Thyroid gland (tissue), 4 donors: ENCODE measurements at regions not wholly inside any gene's neighbourhood (a gene's known extent, or its start where the extent isn't known, plus 50 kb on each side); places are given as distances from the start of the nearest gene placed in this dataset.
A peak's percentile ranks its signal among the peaks of the same experiment; 100 is the strongest.

Experiments used
- DNase-seq, 2 donors: peaks; one replicate each; pipeline ENCODE4 v3.0.0-alpha.2; 2019
- H3K27ac ChIP-seq, 3 donors: fragments of 200-600 bp; sonication (generic); 1 replicate in 2 of 3; 2 replicates in 1 of 3; pipeline ENCODE4 v1.5.1; 2016 to 2019; ENCODE audit warnings: mild to moderate bottlenecking in 1 of 3, moderate library complexity in 1 of 3
- H3K27me3 ChIP-seq: fragments of 200-600 bp; sonication (generic); one replicate; pipeline ENCODE4 v1.5.1; 2019
- H3K36me3 ChIP-seq, 2 donors: fragments of 200-600 bp; sonication (generic); one replicate each; pipeline ENCODE4 v1.5.1; 2016 to 2019
- H3K4me1 ChIP-seq, 2 donors: fragments of 200-600 bp; sonication (generic); one replicate each; pipeline ENCODE4 v1.5.1; 2017 to 2019
- H3K4me3 ChIP-seq, 3 donors: fragments of 200-600 bp; sonication (generic); replicated peaks in 1 of 3; 1 replicate in 2 of 3; 2 replicates in 1 of 3; pipeline ENCODE4 v1.5.1; 2016; ENCODE audit warnings: mild to moderate bottlenecking in 1 of 3
- H3K9me3 ChIP-seq: fragments of 200-600 bp; sonication (generic); one replicate; pipeline ENCODE4 v1.5.1; 2017
- CTCF ChIP-seq, 6 experiments: fragments of 200-600 bp in 3 of 6; fragments of 450-650 bp in 3 of 6; sonication (generic) in 3 of 6; IDR thresholded peaks; one replicate each; pipeline ENCODE4 v1.5.1; 2016 to 2019; ENCODE audit warnings: antibody characterized with exemption in 6 of 6, mild to moderate bottlenecking in 2 of 6, inconsistent platforms in 1 of 6, moderate library complexity in 1 of 6
- POLR2A ChIP-seq, 2 donors: fragments of 450-650 bp; IDR thresholded peaks; one replicate each; pipeline ENCODE4 v1.6.1; 2017; ENCODE audit warnings: antibody characterized with exemption in 2 of 2, mild to moderate bottlenecking in 2 of 2, moderate library complexity in 1 of 2
- WGBS, 2 donors: methylation state at CpG; one replicate each; pipeline ENCODE4 v1.1.5; 2017; 5-methylcytosine and 5-hydroxymethylcytosine counted together
- intact Hi-C: fragments of 100-400 bp; cut with DNase I; formaldehyde crosslinking; loops from one replicate; pipeline ENCODE4 v1.15.1; 2023

DNA sequence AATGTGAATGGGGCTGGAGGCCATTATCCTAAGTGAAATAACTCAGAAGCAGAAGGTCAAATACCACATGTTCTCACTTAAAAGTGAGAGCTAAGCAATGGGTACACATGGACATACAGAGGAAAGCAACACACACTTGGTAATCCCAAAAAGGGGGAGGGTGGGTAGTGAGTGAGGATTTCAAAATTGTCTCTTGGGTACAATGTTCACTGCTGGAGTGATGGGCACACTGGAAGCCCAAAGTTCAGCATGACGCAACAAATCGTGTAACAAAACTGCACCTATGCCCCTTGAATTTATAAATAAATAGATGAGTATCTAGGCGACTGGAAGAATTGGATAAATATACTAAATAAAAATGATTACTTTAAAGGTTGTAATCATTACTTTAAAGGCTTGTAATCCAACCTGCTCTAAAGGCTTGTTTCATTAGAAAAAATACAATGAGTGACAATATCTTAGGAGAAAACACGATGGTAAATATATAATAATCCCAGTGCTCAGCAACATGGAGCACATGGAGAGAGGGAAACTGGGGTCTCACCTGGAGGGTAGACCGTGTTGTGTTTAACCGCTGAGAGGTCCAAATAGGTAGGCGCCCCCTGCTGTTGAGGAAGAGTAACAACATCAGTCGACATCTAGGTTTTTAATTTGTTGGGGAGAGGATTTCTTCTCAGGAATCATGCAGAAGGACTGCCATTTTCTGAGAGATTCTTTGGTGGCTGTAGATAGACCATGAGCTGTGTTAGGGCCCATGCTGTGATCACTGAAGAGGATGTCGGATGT lies 78.5 kb upstream of the ROBO1 start:
- 66 to 76% methylated on average over 9 of the region's 9 CpGs for WGBS, 2 donors
- TF ChIP-seq POLR2A (IDR thresholded peaks at IDR 0.05) (no peak), CTCF (IDR thresholded peaks at IDR 0.05) (peak in 3 of 6 experiments; percentile 10 to 35 (median 23))
- Histone ChIP-seq H3K27ac (no peak overlapping the region), H3K4me1 (no peaks in the 10 kb centered on the region), H3K36me3 (no peaks in the 10 kb centered on the region), H3K27me3 (no peaks in the 10 kb centered on the region), H3K4me3 (no peak overlapping the region), H3K9me3 (no peaks in the 10 kb centered on the region)
- intact Hi-C loops, result no loop called here
- no peak for DNase-seq

- 91 to 93% methylated on average over 4 of the region's 4 CpGs for WGBS, 2 donors
- Histone ChIP-seq H3K27ac (no peak overlapping the region), H3K4me1 (no peaks in the 10 kb centered on the region), H3K9me3 (no peaks in the 10 kb centered on the region), H3K27me3 (no peaks in the 10 kb centered on the region), H3K4me3 (no peak overlapping the region), H3K36me3 (no peaks in the 10 kb centered on the region)
- intact Hi-C loops, result no loop called here
- no peak for DNase-seq
- no peak for TF ChIP-seq POLR2A (IDR thresholded peaks at IDR 0.05)
- no peak for TF ChIP-seq CTCF (IDR thresholded peaks at IDR 0.05)
These were observed 77.7 kb upstream of the ROBO1 start for GRCh38 chr3:79845546-79845945.

DNA sequence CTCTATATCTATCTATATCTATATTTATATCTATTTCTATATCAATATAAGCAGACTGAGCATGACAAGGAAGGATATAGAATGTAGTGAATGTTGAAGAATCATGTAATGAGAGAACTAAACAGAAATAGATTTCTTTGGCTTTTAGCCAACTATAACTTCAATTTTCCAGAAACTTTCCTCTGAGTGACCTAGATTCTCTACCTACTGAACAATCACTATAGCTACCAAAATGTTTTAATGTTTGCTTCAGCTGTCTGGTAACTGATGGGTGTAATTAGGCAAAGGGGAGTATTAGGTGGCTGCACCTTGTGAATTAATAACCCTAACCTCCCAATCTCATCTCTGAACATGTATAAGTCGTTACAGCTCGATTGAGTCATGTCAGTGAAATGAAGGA lies 76.4 kb upstream of the ROBO1 start:
- Histone ChIP-seq H3K4me1 (no peaks in the 10 kb centered on the region), H3K9me3 (no peaks in the 10 kb centered on the region), H3K27me3 (no peaks in the 10 kb centered on the region), H3K4me3 (no peak overlapping the region), H3K36me3 (no peaks in the 10 kb centered on the region), H3K27ac (no peak overlapping the region)
- no peak for DNase-seq
- no peak for TF ChIP-seq CTCF (IDR thresholded peaks at IDR 0.05)
- no peak for TF ChIP-seq POLR2A (IDR thresholded peaks at IDR 0.05)
- 79 to 87% methylated on average over 2 of the region's 2 CpGs for WGBS, 2 donors
- intact Hi-C loops, result no loop called here

GRCh38 chr3:79843180-79843579 lies 75.4 kb upstream of the ROBO1 start:
- TF ChIP-seq CTCF (IDR thresholded peaks at IDR 0.05), result no peak
- no peak for TF ChIP-seq POLR2A (IDR thresholded peaks at IDR 0.05)
- H3K27ac ChIP-seq, result no peak overlapping the region

DNA sequence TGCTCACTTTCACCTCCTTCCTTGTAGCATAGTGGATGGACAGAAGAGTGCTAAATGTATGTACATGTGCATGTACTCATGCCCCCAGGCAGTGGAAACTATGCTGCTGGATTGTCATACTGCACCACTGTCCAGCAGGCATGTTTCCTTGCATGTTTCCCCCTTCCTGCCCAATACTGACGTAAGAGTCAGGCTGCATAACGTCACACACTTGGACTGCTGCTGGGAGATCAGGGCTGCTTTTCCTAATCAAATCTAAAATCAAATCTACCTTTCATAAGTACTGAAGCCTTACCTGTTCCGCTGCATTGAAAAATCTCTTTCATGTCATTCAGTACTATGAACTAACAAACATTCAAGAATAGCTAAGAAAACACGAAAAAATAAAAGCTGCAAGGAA lies 67.9 kb upstream of the ROBO1 start:
- intact Hi-C loops, result no loop called here
- 77 to 83% methylated on average over 4 of the region's 4 CpGs for WGBS, 2 donors
- no peak for DNase-seq
- H3K4me3 ChIP-seq, result no peak overlapping the region
- H3K27ac ChIP-seq, result no peak overlapping the region
- H3K36me3 ChIP-seq, result no peaks in the 10 kb centered on the region
- H3K27me3 ChIP-seq, result no peaks in the 10 kb centered on the region
- H3K9me3 ChIP-seq, result no peaks in the 10 kb centered on the region
- TF ChIP-seq POLR2A (IDR thresholded peaks at IDR 0.05) (no peak), CTCF (IDR thresholded peaks at IDR 0.05) (no peak)
- no peaks in the 10 kb centered on the region for H3K4me1 ChIP-seq

More at GRCh38 chr3:79843180-79843579, 75.4 kb upstream of the ROBO1 start:
- Histone ChIP-seq H3K4me1 (no peaks in the 10 kb centered on the region), H3K27me3 (no peaks in the 10 kb centered on the region), H3K9me3 (no peaks in the 10 kb centered on the region), H3K36me3 (no peaks in the 10 kb centered on the region), H3K4me3 (no peak overlapping the region)
- intact Hi-C loops, result no loop called here
- no peak for DNase-seq
